ENCODE measurements at regions not wholly inside any gene's neighbourhood (a gene's known extent, or its start where the extent isn't known, plus 50 kb on each side); places are given as distances from the start of the nearest gene placed in this dataset.

GRCh38 chr9:108039493-108039892 lies 549.9 kb upstream of the KLF4 start:
- no peak for FAIRE-seq
- POLR2A ChIA-PET = no interaction called here

More at GRCh38 chr9:108039493-108039892, 549.9 kb upstream of the KLF4 start:
- no peak overlapping the region for H3K9ac ChIP-seq (replicated peaks; ENCODE audit: extremely low read depth, insufficient read depth, low read length)
- no peak overlapping the region for H2AFZ ChIP-seq (ENCODE audit: low read depth, low read length)
- intact Hi-C loops (cut with micrococcal nuclease) (no loop called here), dilution Hi-C loops (cut with MboI; ENCODE audit: extremely low pct_ligation_motif_present, low sequenced_read_pairs) (no loop called here)
- H4K20me1 ChIP-seq (replicated peaks; ENCODE audit: control insufficient read depth, extremely low read depth, insufficient read depth, low read length) = no peaks in the 10 kb centered on the region
- H3K9me3 ChIP-seq (replicated peaks; ENCODE audit: control insufficient read depth, insufficient read depth, low read length) = no peaks in the 10 kb centered on the region
- DNase-seq (ENCODE audit: low read depth, low spot score) = no peak
- no peaks in the 10 kb centered on the region for H3K9me1 ChIP-seq (replicated peaks; ENCODE audit: control insufficient read depth, extremely low read depth, insufficient read depth, low read length)
- H3K4me1 ChIP-seq (ENCODE audit: control insufficient read depth, extremely low read depth, insufficient read depth, low read length) = peaks cover 12% of the 10 kb centered on the region
- no peaks in the 10 kb centered on the region for H3K27me3 ChIP-seq (ENCODE audit: control insufficient read depth in 2 of 2, insufficient read depth in 2 of 2, low read length in 2 of 2)
- BruUV-seq (replicated peaks) = no TSS peak
- H3K79me2 ChIP-seq (ENCODE audit: control insufficient read depth, insufficient read depth, low read length) = no peaks in the 10 kb centered on the region
- H3K36me3 ChIP-seq (ENCODE audit: control insufficient read depth in 2 of 2, extremely low read depth in 1 of 2, insufficient read depth in 2 of 2, low read length in 2 of 2) = no peaks in the 10 kb centered on the region
- no peak overlapping the region for H3K4me3 ChIP-seq (replicated peaks in 1 of 3; ENCODE audit: insufficient read depth in 1 of 3, low read depth in 1 of 3, low read length in 3 of 3)
- CTCF ChIA-PET = interaction anchor here (1.2 kb wide), 1 partner anchor 14 kb away, joined by 3 read pairs; no protein-coding TSS in a partner anchor
- no peak overlapping the region for H3K4me2 ChIP-seq (ENCODE audit: insufficient read depth, low read length)
- no peak overlapping the region for H3K27ac ChIP-seq (ENCODE audit: insufficient read depth, low read depth, low read length)
- TF ChIP-seq POLR2A (IDR thresholded peaks at IDR 0.05; ENCODE audit: low read depth, low read length) (no peak), FOS (IDR thresholded peaks at IDR 0.05; ENCODE audit: borderline replicate concordance, insufficient read depth, low read length) (no peak), POLR2AphosphoS5 (IDR thresholded peaks at IDR 0.05; ENCODE audit: insufficient read depth, low read depth, low read length) (no peak), MAX (IDR thresholded peaks at IDR 0.05; ENCODE audit: insufficient read depth, insufficient read length) (no peak), CTCF (IDR thresholded peaks at IDR 0.05; ENCODE audit: extremely low read depth in 1 of 2, insufficient read depth in 1 of 2, low read depth in 1 of 2, low read length in 2 of 2) (no peak), GATA2 (IDR thresholded peaks at IDR 0.05; ENCODE audit: insufficient read depth, insufficient read length, low read depth, low read length) (no peak), MYC (IDR thresholded peaks at IDR 0.05; ENCODE audit: low read depth, low read length) (no peak), EZH2 (IDR thresholded peaks at IDR 0.05; ENCODE audit: borderline replicate concordance, low read depth, low read length, severe bottlenecking) (no peak), JUN (IDR thresholded peaks at IDR 0.05; ENCODE audit: borderline replicate concordance, insufficient read depth, insufficient read length, low read depth) (no peak)

Measured in endothelial cell of umbilical vein (primary cell).